Cardiac fibroblast (primary cell): ENCODE measurements at regions not wholly inside any gene's neighbourhood (a gene's known extent, or its start where the extent isn't known, plus 50 kb on each side); places are given as distances from the start of the nearest gene placed in this dataset.
A peak's percentile ranks its signal among the peaks of the same experiment; 100 is the strongest.

ENCODE experiments used
- DNase-seq, 2 donors: peaks; one replicate each; pipeline versions ENCODE4 v3.0.0 to v3.0.0-alpha.2; 2010; ENCODE audit warnings: low read depth in 2 of 2
- H3K4me3 ChIP-seq, 2 donors: replicated peaks in 1 of 2; 1 replicate in 1 of 2; 2 replicates in 1 of 2; pipeline ENCODE4 v1.5.1; 2011; ENCODE audit warnings: low read depth in 2 of 2, low read length in 2 of 2, mild to moderate bottlenecking in 2 of 2, moderate library complexity in 1 of 2
- TF ChIP-seq, protein P1 (sequence below): IDR thresholded peaks from one replicate; pipeline ENCODE4 v1.5.1; 2011; ENCODE audit warnings: low read depth, mild to moderate bottlenecking, low read length, inconsistent platforms

DNA sequence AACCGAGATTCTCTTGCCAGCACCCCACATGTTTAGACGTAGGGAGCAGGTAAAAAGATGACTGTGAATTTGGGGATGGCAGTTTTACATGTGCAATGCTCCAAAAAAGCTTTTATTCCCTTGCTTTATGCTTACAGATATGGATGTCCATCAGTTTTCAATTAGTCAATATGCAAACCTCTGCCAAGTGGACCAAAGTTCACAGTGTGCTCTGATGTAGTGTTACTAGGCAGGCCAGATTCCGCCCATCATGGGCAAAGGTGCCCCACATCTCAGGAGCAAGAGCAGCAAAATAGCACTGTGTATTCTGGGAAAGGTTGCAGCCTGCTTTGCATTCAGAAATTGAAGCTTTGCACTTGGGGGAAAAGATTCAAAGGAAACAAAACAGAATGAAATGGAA lies 329.7 kb upstream of the ZEB2 start:
- H3K4me3 ChIP-seq = no peak overlapping the region
- no peak for DNase-seq
- TF ChIP-seq, protein P1, sequence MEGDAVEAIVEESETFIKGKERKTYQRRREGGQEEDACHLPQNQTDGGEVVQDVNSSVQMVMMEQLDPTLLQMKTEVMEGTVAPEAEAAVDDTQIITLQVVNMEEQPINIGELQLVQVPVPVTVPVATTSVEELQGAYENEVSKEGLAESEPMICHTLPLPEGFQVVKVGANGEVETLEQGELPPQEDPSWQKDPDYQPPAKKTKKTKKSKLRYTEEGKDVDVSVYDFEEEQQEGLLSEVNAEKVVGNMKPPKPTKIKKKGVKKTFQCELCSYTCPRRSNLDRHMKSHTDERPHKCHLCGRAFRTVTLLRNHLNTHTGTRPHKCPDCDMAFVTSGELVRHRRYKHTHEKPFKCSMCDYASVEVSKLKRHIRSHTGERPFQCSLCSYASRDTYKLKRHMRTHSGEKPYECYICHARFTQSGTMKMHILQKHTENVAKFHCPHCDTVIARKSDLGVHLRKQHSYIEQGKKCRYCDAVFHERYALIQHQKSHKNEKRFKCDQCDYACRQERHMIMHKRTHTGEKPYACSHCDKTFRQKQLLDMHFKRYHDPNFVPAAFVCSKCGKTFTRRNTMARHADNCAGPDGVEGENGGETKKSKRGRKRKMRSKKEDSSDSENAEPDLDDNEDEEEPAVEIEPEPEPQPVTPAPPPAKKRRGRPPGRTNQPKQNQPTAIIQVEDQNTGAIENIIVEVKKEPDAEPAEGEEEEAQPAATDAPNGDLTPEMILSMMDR = no peak

DNA sequence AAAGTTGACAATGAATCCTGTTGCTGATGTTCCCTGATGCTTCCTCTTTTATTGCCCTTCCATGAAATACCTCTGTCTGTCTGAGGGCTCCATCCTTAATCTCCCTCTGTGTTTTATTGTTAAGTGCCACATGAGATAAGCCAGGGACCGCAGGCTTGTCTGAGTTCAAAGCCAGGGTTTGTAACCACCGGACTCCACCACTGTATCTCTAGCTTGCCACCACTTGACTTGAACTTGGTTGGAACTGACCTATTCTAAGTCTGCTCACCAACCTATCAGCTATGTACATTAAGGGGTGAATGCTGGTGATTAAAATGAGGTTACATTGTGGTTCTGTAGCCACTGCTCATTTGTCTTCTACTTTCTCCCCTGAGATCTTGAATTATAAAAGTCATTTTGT lies 328.5 kb upstream of the ZEB2 start:
- H3K4me3 ChIP-seq = no peak overlapping the region
- no peak for DNase-seq
- TF ChIP-seq, protein P1 = no peak

DNA sequence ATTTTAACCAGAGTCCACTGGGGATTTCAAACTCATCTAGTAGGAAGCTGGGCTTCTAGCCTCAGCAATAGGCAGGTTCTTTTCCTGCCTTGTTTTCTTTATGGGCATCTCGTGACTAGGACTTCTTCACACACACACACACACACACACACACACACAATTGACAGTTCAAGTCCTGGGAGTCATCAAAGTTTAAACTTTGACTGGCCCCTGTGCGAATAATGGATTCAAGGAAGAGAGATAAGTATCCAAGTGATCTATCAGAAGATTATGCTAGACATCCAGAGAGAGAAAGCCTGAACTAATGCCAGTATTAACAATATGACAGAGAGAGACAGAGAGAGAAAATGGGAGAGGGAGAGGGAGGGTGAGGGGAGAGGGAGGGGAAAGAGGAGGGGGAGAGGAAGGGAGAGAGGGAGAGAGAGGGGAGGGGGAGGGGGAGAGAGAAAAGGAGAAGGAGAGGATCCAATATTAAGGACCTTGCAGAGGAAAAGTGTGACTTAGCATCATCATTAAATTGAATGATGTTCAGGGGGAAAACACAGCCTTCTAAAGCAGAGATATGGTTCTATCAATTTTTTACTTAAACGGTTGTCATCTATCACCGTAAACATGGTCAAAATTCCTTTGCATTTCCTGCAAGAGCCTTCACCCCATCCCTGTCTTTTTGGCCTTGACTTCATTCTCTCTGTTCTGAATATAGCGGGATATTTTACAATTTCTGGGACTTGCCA lies 327.6 kb upstream of the ZEB2 start:
- H3K4me3 ChIP-seq = no peak overlapping the region
- no peak for DNase-seq
- TF ChIP-seq, protein P1 = no peak

DNA sequence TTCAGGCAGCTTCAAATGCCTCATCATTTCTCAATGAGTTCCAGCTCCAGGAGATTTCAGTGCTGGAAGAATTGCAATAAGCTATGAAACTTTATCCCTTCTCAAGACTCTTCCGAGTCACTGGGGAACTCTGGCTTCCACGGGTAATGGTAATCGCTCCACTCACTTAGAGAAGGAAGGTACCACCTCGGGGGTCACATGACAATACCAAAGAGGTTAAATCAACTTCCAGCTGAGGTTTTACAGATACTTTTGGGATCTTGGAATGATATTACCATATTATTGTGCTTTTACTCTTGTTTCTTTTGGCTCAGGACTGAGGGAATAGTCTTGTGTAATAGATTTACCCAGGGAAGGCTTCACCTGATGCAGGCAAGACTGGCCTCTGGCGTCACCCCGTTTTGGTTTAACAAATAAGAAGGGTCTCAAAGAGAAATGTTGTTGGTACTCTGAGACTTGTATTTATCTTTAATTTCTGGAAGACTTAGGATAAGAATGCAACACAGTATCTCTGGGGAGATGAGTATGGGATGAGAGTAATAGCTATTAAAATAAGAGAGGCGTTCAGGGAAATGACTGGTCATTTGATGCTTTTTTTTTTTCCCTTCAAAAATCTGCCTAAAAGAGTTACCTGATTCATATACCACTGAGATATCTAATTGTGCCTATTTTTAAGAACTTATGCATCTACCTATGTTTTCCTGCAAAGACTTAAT lies 316.9 kb upstream of the ZEB2 start:
- TF ChIP-seq, protein P1 = no peak
- H3K4me3 ChIP-seq = no peak overlapping the region
- DNase-seq = peak; percentile 26 to 73

DNA sequence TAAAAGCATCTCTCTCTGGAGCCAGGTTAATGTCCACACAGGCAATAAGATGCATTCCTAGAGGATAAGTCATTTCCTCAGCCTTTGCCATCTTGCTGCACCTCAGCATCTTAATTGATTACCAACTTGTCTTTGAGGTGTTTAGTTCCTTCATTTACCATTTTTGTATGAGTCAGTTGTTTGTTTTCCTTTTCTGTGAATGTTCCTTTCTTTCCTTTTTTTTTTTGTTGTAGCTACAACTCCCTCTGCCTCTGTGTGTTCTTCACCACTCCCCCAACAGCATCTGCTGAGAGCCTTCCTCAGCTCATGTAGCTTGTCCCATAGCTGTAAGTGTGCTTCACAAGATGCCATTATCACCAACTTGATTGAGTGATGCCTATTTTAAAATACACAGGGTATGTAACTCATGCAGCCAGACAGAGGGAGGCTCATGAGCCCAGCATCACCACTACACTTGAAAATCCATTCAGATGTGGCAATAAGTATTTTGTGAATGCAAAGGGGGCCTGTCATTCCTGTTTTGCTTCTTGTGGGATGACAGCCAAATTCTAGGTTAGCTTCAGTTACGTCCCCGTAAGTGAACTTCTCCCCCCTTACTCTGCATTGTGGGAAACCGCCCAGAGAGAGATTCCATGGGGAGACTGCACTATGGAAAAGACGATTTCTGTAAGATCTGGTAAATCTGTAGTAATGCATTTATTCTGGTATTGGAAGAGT lies 315.9 kb upstream of the ZEB2 start:
- H3K4me3 ChIP-seq = no peak overlapping the region
- DNase-seq = peak; percentile 23 to 35

DNA sequence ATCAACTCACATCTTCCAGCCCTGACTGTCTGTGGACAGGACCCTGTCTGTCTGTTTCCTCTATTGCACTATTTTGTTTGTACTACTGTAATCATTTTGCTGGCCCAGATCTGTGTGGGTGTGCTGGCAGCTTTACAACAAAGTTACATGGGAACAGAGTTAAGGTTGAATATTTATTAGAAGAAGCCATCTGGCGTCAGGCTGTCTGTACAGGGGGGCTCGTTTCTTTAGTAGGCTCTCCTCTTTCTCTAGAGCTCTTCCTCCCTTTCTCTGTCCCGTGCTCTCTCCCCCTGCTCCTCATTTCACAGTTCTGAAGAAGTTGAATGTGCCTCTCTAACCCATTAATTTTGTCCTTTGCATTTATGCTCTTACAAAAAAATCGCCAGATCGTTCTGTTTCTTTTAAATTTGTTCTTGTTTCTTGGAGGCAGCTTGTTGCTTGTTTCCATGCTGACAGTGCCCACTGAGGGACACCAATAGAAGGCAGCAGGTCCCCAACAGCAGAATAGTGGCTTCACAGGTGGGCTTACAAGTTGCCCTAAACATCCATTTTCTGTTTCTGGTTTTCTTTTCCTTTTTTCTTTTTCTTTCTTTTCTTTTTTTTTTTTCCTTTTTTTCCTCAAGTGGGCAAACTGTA lies 315.2 kb upstream of the ZEB2 start:
- H3K4me3 ChIP-seq = peak overlapping the region in 1 of 2 donors; percentile 9

More for the DNA sequence above, 315.9 kb upstream of the ZEB2 start:
- TF ChIP-seq, protein P1 = no peak

More for the DNA sequence above, 315.2 kb upstream of the ZEB2 start:
- TF ChIP-seq, protein P1 = no peak
- peak; percentile 73 to 78 for DNase-seq
